Fibroblast of lung (primary cell): ENCODE measurements at regions not wholly inside any gene's neighbourhood (a gene's known extent, or its start where the extent isn't known, plus 50 kb on each side); places are given as distances from the start of the nearest gene placed in this dataset.
"Not testable (repeated sequence)": the region's sequence is repeated elsewhere in the genome, so short reads cannot be mapped to it uniquely, and the experiment has no call there.

Experiments used
- DNase-seq, 2 donors: peaks; one replicate each; pipeline versions ENCODE4 v3.0.0 to v3.0.0-alpha.2; 2010; ENCODE audit warnings: low read depth in 2 of 2
- H2AFZ ChIP-seq: 2 replicates; pipeline ENCODE4 v1.5.1; 2012; ENCODE audit warnings: low read length, control low read depth, inconsistent platforms
- H3K27ac ChIP-seq: 2 replicates; pipeline ENCODE4 v1.5.1; 2011; ENCODE audit warnings: low read length, control low read depth; ENCODE audit not compliant: insufficient read depth
- H3K27me3 ChIP-seq: 2 replicates; pipeline ENCODE4 v1.5.1; 2011; ENCODE audit warnings: mild to moderate bottlenecking, low read length; ENCODE audit not compliant: control insufficient read depth, insufficient read depth
- H3K36me3 ChIP-seq: 2 replicates; pipeline ENCODE4 v1.5.1; 2011; ENCODE audit warnings: low read length; ENCODE audit not compliant: control insufficient read depth, insufficient read depth
- H3K4me1 ChIP-seq: 2 replicates; pipeline ENCODE4 v1.5.1; 2011; ENCODE audit warnings: low read length; ENCODE audit not compliant: control insufficient read depth, insufficient read depth; ENCODE audit errors: extremely low read depth
- H3K4me2 ChIP-seq: 2 replicates; pipeline ENCODE4 v1.5.1; 2011; ENCODE audit warnings: low read length, control low read depth; ENCODE audit not compliant: insufficient read depth; ENCODE audit errors: extremely low read depth
- H3K4me3 ChIP-seq, 4 experiments: fragments of 200-600 bp in 1 of 4; sonication (generic) in 1 of 4; replicated peaks in 1 of 4; 2 replicates each; pipeline ENCODE4 v1.5.1; 2011 to 2016; ENCODE audit warnings: low read length in 4 of 4, low read depth in 3 of 4, mild to moderate bottlenecking in 3 of 4, control low read depth in 2 of 4, inconsistent platforms in 1 of 4, mixed read lengths in 1 of 4; ENCODE audit not compliant: insufficient read depth in 1 of 4; ENCODE audit errors: control extremely low read depth in 1 of 4
- H3K79me2 ChIP-seq: 2 replicates; pipeline ENCODE4 v1.5.1; 2012; ENCODE audit warnings: mild to moderate bottlenecking, low read length, inconsistent platforms; ENCODE audit not compliant: control insufficient read depth, insufficient read depth
- H3K9ac ChIP-seq: 2 replicates; pipeline ENCODE4 v1.5.1; 2011; ENCODE audit warnings: mild to moderate bottlenecking, low read length, control low read depth; ENCODE audit not compliant: insufficient read depth
- H3K9me3 ChIP-seq: 2 replicates; pipeline ENCODE4 v1.5.1; 2012; ENCODE audit warnings: low read depth, low read length; ENCODE audit not compliant: control insufficient read depth, insufficient read depth
- H4K20me1 ChIP-seq: 2 replicates; pipeline ENCODE4 v1.5.1; 2011; ENCODE audit warnings: low read length; ENCODE audit not compliant: control insufficient read depth, insufficient read depth; ENCODE audit errors: extremely low read depth
- CTCF ChIP-seq, 2 donors: IDR thresholded peaks in 1 of 2; conservative IDR thresholded peaks in 1 of 2; 1 replicate in 1 of 2; 2 replicates in 1 of 2; pipeline ENCODE4 v1.5.1; 2011 to 2012; ENCODE audit warnings: low read length in 2 of 2, control low read depth in 1 of 2, inconsistent platforms in 1 of 2, low read depth in 1 of 2, mild to moderate bottlenecking in 1 of 2
- EZH2 ChIP-seq: IDR thresholded peaks from 2 replicates; pipeline ENCODE4 v1.5.1; 2012; ENCODE audit warnings: low read length, control low read depth, mild to moderate bottlenecking; ENCODE audit errors: missing control alignments

GRCh38 chr11:121983901-121984300 lies 132.1 kb downstream of the BLID start:
- H4K20me1 ChIP-seq, result no peaks in the 10 kb centered on the region
- H3K4me3 ChIP-seq, result no peak overlapping the region
- H3K27ac ChIP-seq, result no peak overlapping the region
- no peaks in the 10 kb centered on the region for H3K4me1 ChIP-seq
- no peak overlapping the region for H2AFZ ChIP-seq
- TF ChIP-seq CTCF (conservative IDR thresholded peaks at IDR 0.05 in 1 of 2, IDR thresholded peaks at IDR 0.05 in 1 of 2; ENCODE audit: low read depth in 1 of 2, low read length in 2 of 2), result no peak
- no peak for TF ChIP-seq EZH2
- H3K79me2 ChIP-seq, result no peaks in the 10 kb centered on the region
- H3K9me3 ChIP-seq, result no peaks in the 10 kb centered on the region
- no peak overlapping the region for H3K9ac ChIP-seq
- H3K36me3 ChIP-seq, result no peaks in the 10 kb centered on the region
- no peak for DNase-seq
- H3K4me2 ChIP-seq, result no peak overlapping the region
- H3K27me3 ChIP-seq, result no peaks in the 10 kb centered on the region

GRCh38 chr11:121977914-121978313 lies 138.1 kb downstream of the BLID start:
- not testable (repeated sequence) for H3K9ac ChIP-seq, H3K4me2 ChIP-seq, H3K27ac ChIP-seq, H3K4me1 ChIP-seq, H3K4me3 ChIP-seq, H4K20me1 ChIP-seq, H3K79me2 ChIP-seq, H3K36me3 ChIP-seq, H3K9me3 ChIP-seq, H2AFZ ChIP-seq, H3K27me3 ChIP-seq
- peak in 1 of 2 donors; percentile 25 for DNase-seq

GRCh38 chr11:121968638-121969037 lies 147.4 kb downstream of the BLID start:
- no peak overlapping the region for H3K27ac ChIP-seq
- H3K4me2 ChIP-seq, result no peak overlapping the region
- H3K36me3 ChIP-seq, result no peaks in the 10 kb centered on the region
- no peaks in the 10 kb centered on the region for H4K20me1 ChIP-seq
- no peaks in the 10 kb centered on the region for H3K79me2 ChIP-seq
- no peaks in the 10 kb centered on the region for H3K9me3 ChIP-seq
- H3K27me3 ChIP-seq, result no peaks in the 10 kb centered on the region
- TF ChIP-seq EZH2, result no peak
- no peak for TF ChIP-seq CTCF (conservative IDR thresholded peaks at IDR 0.05 in 1 of 2, IDR thresholded peaks at IDR 0.05 in 1 of 2; ENCODE audit: low read depth in 1 of 2, low read length in 2 of 2)
- DNase-seq, result peak in 1 of 2 donors; percentile 22
- H3K4me3 ChIP-seq, result no peak overlapping the region
- H3K4me1 ChIP-seq, result peaks cover 7% of the 10 kb centered on the region
- no peak overlapping the region for H2AFZ ChIP-seq
- no peak overlapping the region for H3K9ac ChIP-seq
